Stomach (tissue), 4 donors: ENCODE measurements at regions not wholly inside any gene's neighbourhood (a gene's known extent, or its start where the extent isn't known, plus 50 kb on each side); places are given as distances from the start of the nearest gene placed in this dataset.

ENCODE experiments used
- POLR2A ChIP-seq, 4 donors: fragments of 450-650 bp; IDR thresholded peaks; one replicate each; pipeline ENCODE4 v1.6.1; 2016; ENCODE audit warnings: antibody characterized with exemption in 4 of 4, control low read depth in 2 of 4, mild to moderate bottlenecking in 1 of 4, moderate library complexity in 1 of 4
- TF ChIP-seq, protein P1 (sequence below), 7 experiments: fragments of 450-650 bp in 4 of 7; fragments of 200-600 bp in 3 of 7; sonication (generic) in 3 of 7; IDR thresholded peaks; one replicate each; pipeline ENCODE4 v1.5.1; 2016 to 2019; ENCODE audit warnings: antibody characterized with exemption in 7 of 7, control low read depth in 2 of 7, mild to moderate bottlenecking in 1 of 7

DNA sequence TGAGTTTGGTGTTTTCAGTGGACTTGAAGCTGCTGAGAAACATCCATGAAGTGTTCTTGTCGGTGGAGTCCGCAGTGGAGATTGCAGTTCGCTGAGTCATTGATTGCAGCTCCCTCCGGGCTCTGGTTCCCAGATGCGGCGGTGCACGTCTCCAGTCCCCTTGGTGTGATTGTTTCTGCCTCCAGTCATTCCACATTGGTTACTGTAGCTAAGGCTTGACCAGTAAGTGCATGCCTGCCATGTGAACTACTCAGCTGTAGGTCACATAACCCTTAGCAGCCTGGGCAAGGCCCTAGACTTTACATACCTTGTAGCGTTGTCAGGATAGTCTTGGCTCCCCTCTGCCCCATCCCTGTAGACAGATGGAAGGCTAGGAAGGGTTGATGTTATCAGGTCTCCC is 53.8 kb upstream of the CLCN4 start:
- TF ChIP-seq, protein P1, sequence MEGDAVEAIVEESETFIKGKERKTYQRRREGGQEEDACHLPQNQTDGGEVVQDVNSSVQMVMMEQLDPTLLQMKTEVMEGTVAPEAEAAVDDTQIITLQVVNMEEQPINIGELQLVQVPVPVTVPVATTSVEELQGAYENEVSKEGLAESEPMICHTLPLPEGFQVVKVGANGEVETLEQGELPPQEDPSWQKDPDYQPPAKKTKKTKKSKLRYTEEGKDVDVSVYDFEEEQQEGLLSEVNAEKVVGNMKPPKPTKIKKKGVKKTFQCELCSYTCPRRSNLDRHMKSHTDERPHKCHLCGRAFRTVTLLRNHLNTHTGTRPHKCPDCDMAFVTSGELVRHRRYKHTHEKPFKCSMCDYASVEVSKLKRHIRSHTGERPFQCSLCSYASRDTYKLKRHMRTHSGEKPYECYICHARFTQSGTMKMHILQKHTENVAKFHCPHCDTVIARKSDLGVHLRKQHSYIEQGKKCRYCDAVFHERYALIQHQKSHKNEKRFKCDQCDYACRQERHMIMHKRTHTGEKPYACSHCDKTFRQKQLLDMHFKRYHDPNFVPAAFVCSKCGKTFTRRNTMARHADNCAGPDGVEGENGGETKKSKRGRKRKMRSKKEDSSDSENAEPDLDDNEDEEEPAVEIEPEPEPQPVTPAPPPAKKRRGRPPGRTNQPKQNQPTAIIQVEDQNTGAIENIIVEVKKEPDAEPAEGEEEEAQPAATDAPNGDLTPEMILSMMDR (IDR thresholded peaks at IDR 0.05) = no peak
- no peak for TF ChIP-seq POLR2A (IDR thresholded peaks at IDR 0.05)
